HepG2 (cell line): ENCODE measurements at regions not wholly inside any gene's neighbourhood (a gene's known extent, or its start where the extent isn't known, plus 50 kb on each side); places are given as distances from the start of the nearest gene placed in this dataset.
A peak's percentile ranks its signal among the peaks of the same experiment; 100 is the strongest.

ENCODE experiments used
- ARNT ChIP-seq: fragments of 450-650 bp; IDR thresholded peaks from 2 replicates; pipeline ENCODE4 v1.6.1; 2017
- CAMTA2 ChIP-seq: sonication (generic); formaldehyde crosslinking; IDR thresholded peaks from 2 replicates; pipeline ENCODE4 v1.4.0; 2020; ENCODE audit warnings: mild to moderate bottlenecking, missing genetic modification reagents, borderline replicate concordance
- CHCHD3 ChIP-seq: sonication (generic); formaldehyde crosslinking; IDR thresholded peaks from 2 replicates; pipeline ENCODE4 v1.8.0; 2022; ENCODE audit warnings: mild to moderate bottlenecking, missing genetic modification reagents, moderate library complexity
- CSRNP1 ChIP-seq: sonication (generic); formaldehyde crosslinking; IDR thresholded peaks from 2 replicates; pipeline ENCODE4 v1.8.1; 2023; ENCODE audit warnings: mild to moderate bottlenecking, missing genetic modification reagents
- FIP1L1 ChIP-seq: fragments of 200-400 bp; formaldehyde crosslinking; IDR thresholded peaks from 2 replicates; pipeline ENCODE4 v1.6.1; 2018; ENCODE audit warnings: low read depth, mild to moderate bottlenecking, low read length, moderate library complexity, borderline replicate concordance; ENCODE audit not compliant: insufficient read depth
- FOXP1 ChIP-seq, 2 experiments: fragments of 450-650 bp in 1 of 2; IDR thresholded peaks; 2 replicates each; pipeline ENCODE4 v1.6.1; 2017 to 2018; ENCODE audit warnings: antibody characterized with exemption in 1 of 2
- GZF1 ChIP-seq: sonication (generic); formaldehyde crosslinking; IDR thresholded peaks from 2 replicates; pipeline ENCODE4 v1.5.1; 2020; ENCODE audit warnings: mild to moderate bottlenecking, missing genetic modification reagents
- HNRNPLL ChIP-seq: fragments of 200-400 bp; formaldehyde crosslinking; IDR thresholded peaks from 2 replicates; pipeline ENCODE4 v1.6.1; 2017; ENCODE audit warnings: mild to moderate bottlenecking, low read depth, low read length; ENCODE audit not compliant: poor library complexity, severe bottlenecking
- NFYC ChIP-seq: IDR thresholded peaks from 2 replicates; pipeline ENCODE4 v1.6.1; 2016; ENCODE audit warnings: missing genetic modification reagents, missing compliant biosample characterization
- PHF20 ChIP-seq: sonication (generic); formaldehyde crosslinking; IDR thresholded peaks from 2 replicates; pipeline ENCODE4 v1.5.0; 2020; ENCODE audit warnings: mild to moderate bottlenecking, missing genetic modification reagents
- PREB ChIP-seq: sonication (generic); formaldehyde crosslinking; IDR thresholded peaks from 2 replicates; pipeline ENCODE4 v1.4.0; 2020; ENCODE audit warnings: missing genetic modification reagents
- PRPF4 ChIP-seq: fragments of 200-400 bp; formaldehyde crosslinking; IDR thresholded peaks from 2 replicates; pipeline ENCODE4 v1.6.1; 2016; ENCODE audit warnings: low read length, low read depth; ENCODE audit not compliant: poor library complexity, severe bottlenecking
- SMC3 ChIP-seq: IDR thresholded peaks from 2 replicates; pipeline ENCODE4 v1.6.1; 2011; ENCODE audit warnings: low read length, improper control_type of control experiment
- SP1 ChIP-seq, 2 experiments: fragments of 450-650 bp in 1 of 2; sonication (generic) in 1 of 2; formaldehyde crosslinking in 1 of 2; IDR thresholded peaks; 2 replicates each; pipeline versions ENCODE4 v1.4.0 to v1.6.1; 2016 to 2020; ENCODE audit warnings: missing genetic modification reagents in 1 of 2
- YY1 ChIP-seq: IDR thresholded peaks from 2 replicates; pipeline ENCODE4 v1.6.1; 2011; ENCODE audit warnings: low read length, low read depth, moderate library complexity, mild to moderate bottlenecking; ENCODE audit not compliant: insufficient read depth, insufficient replicate concordance
- ZBTB14 ChIP-seq: sonication (generic); formaldehyde crosslinking; IDR thresholded peaks from 2 replicates; pipeline ENCODE4 v1.4.0; 2020; ENCODE audit warnings: missing genetic modification reagents
- ZFP82 ChIP-seq: sonication (generic); formaldehyde crosslinking; IDR thresholded peaks from 2 replicates; pipeline ENCODE4 v1.5.1; 2020; ENCODE audit warnings: mild to moderate bottlenecking, missing genetic modification reagents, borderline replicate concordance
- ZFP90 ChIP-seq: sonication (generic); formaldehyde crosslinking; IDR thresholded peaks from 2 replicates; pipeline ENCODE4 v1.8.0; 2022; ENCODE audit warnings: missing genetic modification reagents, mild to moderate bottlenecking, inconsistent platforms, borderline replicate concordance
- ZNF234 ChIP-seq: sonication (generic); formaldehyde crosslinking; conservative IDR thresholded peaks from 2 replicates; pipeline ENCODE4 v1.5.1; 2020; ENCODE audit warnings: mild to moderate bottlenecking, missing genetic modification reagents
- ZNF292 ChIP-seq: sonication (generic); formaldehyde crosslinking; IDR thresholded peaks from 2 replicates; pipeline ENCODE4 v1.8.1; 2022; ENCODE audit warnings: mild to moderate bottlenecking, low read depth, missing genetic modification reagents, borderline replicate concordance
- ZNF331 ChIP-seq: sonication (generic); formaldehyde crosslinking; IDR thresholded peaks from 2 replicates; pipeline ENCODE4 v1.4.0; 2020; ENCODE audit warnings: missing genetic modification reagents
- ZNF33B ChIP-seq: sonication (generic); formaldehyde crosslinking; IDR thresholded peaks from 2 replicates; pipeline ENCODE4 v1.5.1; 2020; ENCODE audit warnings: mild to moderate bottlenecking, missing genetic modification reagents
- ZNF431 ChIP-seq: sonication (generic); formaldehyde crosslinking; IDR thresholded peaks from 2 replicates; pipeline ENCODE4 v1.9.0; 2022; ENCODE audit warnings: missing genetic modification reagents, low read depth, mild to moderate bottlenecking, borderline replicate concordance
- ZNF678 ChIP-seq: sonication (generic); formaldehyde crosslinking; IDR thresholded peaks from 2 replicates; pipeline ENCODE4 v1.4.0; 2020; ENCODE audit warnings: mild to moderate bottlenecking, missing genetic modification reagents
- ZNF773 ChIP-seq: sonication (generic); formaldehyde crosslinking; IDR thresholded peaks from 2 replicates; pipeline ENCODE4 v1.4.0; 2020; ENCODE audit warnings: missing genetic modification reagents, borderline replicate concordance
- ZNF782 ChIP-seq: sonication (generic); formaldehyde crosslinking; IDR thresholded peaks from 2 replicates; pipeline ENCODE4 v1.4.0; 2020; ENCODE audit warnings: missing genetic modification reagents, mild to moderate bottlenecking, borderline replicate concordance
- TF ChIP-seq, protein P1 (sequence below): IDR thresholded peaks from 2 replicates; pipeline ENCODE4 v1.6.1; 2016; ENCODE audit warnings: mild to moderate bottlenecking, missing biosample characterization, missing genetic modification reagents

DNA sequence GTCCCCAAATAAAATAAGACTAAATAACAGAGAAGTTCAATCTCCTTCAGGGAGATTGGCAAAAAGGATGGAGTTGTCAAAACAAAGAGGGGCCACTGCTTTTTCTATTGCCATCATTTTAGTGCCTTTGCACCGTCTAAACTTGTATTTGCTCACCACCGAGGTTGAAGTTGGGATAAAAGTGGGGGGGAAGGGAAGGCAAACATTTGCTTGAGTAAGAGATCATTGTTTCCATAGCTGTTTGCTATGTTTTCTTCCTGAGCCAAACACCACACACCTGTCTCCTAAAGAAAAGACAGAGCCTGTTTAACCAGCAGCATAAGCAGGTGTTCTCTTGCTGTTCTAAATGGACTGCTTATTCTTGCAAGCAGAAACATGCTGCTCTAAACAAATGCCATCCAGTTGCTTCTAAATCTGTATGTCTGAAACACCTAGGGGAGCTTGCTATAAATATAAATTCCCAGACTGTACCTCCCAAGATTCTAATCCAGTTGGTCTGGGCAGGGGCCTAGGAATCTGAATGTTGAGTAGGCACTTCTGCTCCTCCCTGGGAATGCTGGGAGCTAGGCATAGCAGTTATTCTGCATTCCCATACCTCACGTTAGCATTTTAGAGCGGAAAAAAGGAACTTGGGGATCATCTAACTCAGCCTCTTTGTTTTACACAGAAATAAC is 179.4 kb upstream of the ARL4C start (continued):
- TF ChIP-seq, protein P1, sequence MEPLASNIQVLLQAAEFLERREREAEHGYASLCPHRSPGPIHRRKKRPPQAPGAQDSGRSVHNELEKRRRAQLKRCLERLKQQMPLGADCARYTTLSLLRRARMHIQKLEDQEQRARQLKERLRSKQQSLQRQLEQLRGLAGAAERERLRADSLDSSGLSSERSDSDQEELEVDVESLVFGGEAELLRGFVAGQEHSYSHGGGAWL = no peak
- TF ChIP-seq ZNF292 (CRISPR knock-in tag) (peak; percentile 54; the same call in 1 of the 2 replicates), ARNT (no peak), CHCHD3 (CRISPR knock-in tag) (no peak), SMC3 (peak; percentile 23; the same call in 1 of the 2 replicates), CAMTA2 (CRISPR knock-in tag) (no peak), ZNF431 (CRISPR knock-in tag) (no peak), SP1 (IDR thresholded peaks at IDR 0.05) (no peak), SP1 (CRISPR knock-in tag; IDR thresholded peaks at IDR 0.05) (0 out of 2 replicates have a peak, but pooled peaks have one; percentile 29), YY1 (peak; percentile 55), NFYC (CRISPR knock-in tag) (0 out of 2 replicates have a peak, but pooled peaks have one; percentile 4), ZNF331 (CRISPR knock-in tag) (peak; percentile 86), GZF1 (CRISPR knock-in tag) (no peak), HNRNPLL (no peak), ZFP90 (CRISPR knock-in tag) (no peak), CSRNP1 (CRISPR knock-in tag) (no peak), PRPF4 (peak; percentile 65), FIP1L1 (no peak), ZNF782 (CRISPR knock-in tag) (no peak; the same call in 1 of the 2 replicates), PREB (no peak), PHF20 (CRISPR knock-in tag) (no peak), ZNF234 (CRISPR knock-in tag) (no peak), ZFP82 (CRISPR knock-in tag) (no peak), ZBTB14 (CRISPR knock-in tag) (no peak), FOXP1 (IDR thresholded peaks at IDR 0.05) (no peak; the same call in 1 of the 2 replicates), FOXP1 (CRISPR knock-in tag; IDR thresholded peaks at IDR 0.05) (peak; percentile 98), ZNF33B (CRISPR knock-in tag) (no peak), ZNF773 (no peak), ZNF678 (CRISPR knock-in tag) (no peak)
